B cell (primary cell): ENCODE measurements at regions not wholly inside any gene's neighbourhood (a gene's known extent, or its start where the extent isn't known, plus 50 kb on each side); places are given as distances from the start of the nearest gene placed in this dataset.

Experiments
- ATAC-seq: fragments of 200-7000 bp; cut with Tn5 transposase; one replicate; pipeline ENCODE4 v1.10.0; 2021; ENCODE audit warnings: low read depth, mild to moderate bottlenecking, moderate number of reproducible peaks, moderate library complexity
- CTCF ChIA-PET: fragments of 350-600 bp; sonication (Branson Sonifier 250); formaldehyde crosslinking; loops from one replicate; lab custom pipeline; 2021; ENCODE audit warnings: antibody characterized with exemption, inconsistent platforms; lab: Charles Lee
- POLR2A ChIA-PET: fragments of 350-600 bp; sonication (Branson Sonifier 250); formaldehyde crosslinking; loops from one replicate; lab custom pipeline; 2021; ENCODE audit warnings: antibody characterized with exemption; lab: Charles Lee
- DNase-seq: peaks from one replicate; pipeline ENCODE4 v3.0.0; 2013
- H2AFZ ChIP-seq: 2 replicates; pipeline ENCODE4 v1.6.1; 2012; ENCODE audit warnings: mild to moderate bottlenecking, low read depth, low read length; ENCODE audit not compliant: insufficient read depth, poor library complexity, severe bottlenecking
- H3K27ac ChIP-seq, 2 donors: 1 replicate in 1 of 2; 2 replicates in 1 of 2; pipeline ENCODE4 v1.5.1; 2012 to 2013; ENCODE audit warnings: low read length in 2 of 2, mild to moderate bottlenecking in 2 of 2, moderate library complexity in 1 of 2
- H3K27me3 ChIP-seq, 4 experiments: fragments of 200-600 bp in 1 of 4; sonication (generic) in 1 of 4; replicated peaks in 1 of 4; 1 replicate in 2 of 4; 2 replicates in 2 of 4; pipeline versions ENCODE4 v1.6.1 to v1.7.0; 2013 to 2016; ENCODE audit warnings: low read length in 3 of 4, mild to moderate bottlenecking in 2 of 4, mixed read lengths in 1 of 4, moderate library complexity in 1 of 4; ENCODE audit not compliant: insufficient read depth in 4 of 4, control insufficient read depth in 3 of 4; ENCODE audit errors: control extremely low read depth in 1 of 4
- H3K36me3 ChIP-seq, 2 experiments: replicated peaks in 1 of 2; 1 replicate in 1 of 2; 2 replicates in 1 of 2; pipeline versions ENCODE4 v1.6.1 to v1.7.1; 2013; ENCODE audit warnings: low read length in 1 of 2; ENCODE audit not compliant: insufficient read depth in 2 of 2, control insufficient read depth in 1 of 2; ENCODE audit errors: control extremely low read depth in 1 of 2, extremely low read depth in 1 of 2
- H3K4me1 ChIP-seq, 2 donors: fragments of 200-600 bp in 1 of 2; sonication (generic) in 1 of 2; 1 replicate in 1 of 2; 2 replicates in 1 of 2; pipeline versions ENCODE4 v1.5.1 to v1.6.1; 2013 to 2017; ENCODE audit warnings: low read length in 2 of 2; ENCODE audit not compliant: control insufficient read depth in 2 of 2, insufficient read depth in 2 of 2
- H3K4me2 ChIP-seq: replicated peaks from 2 replicates; pipeline ENCODE3; 2012; ENCODE audit warnings: mild to moderate bottlenecking, low read depth, low read length; ENCODE audit not compliant: poor library complexity, severe bottlenecking
- H3K4me3 ChIP-seq, 5 experiments: fragments of 200-600 bp in 1 of 5; sonication (generic) in 1 of 5; 1 replicate in 3 of 5; 2 replicates in 2 of 5; pipeline versions ENCODE4 v1.5.1 to v1.7.0; 2011 to 2016; ENCODE audit warnings: low read length in 4 of 5, mild to moderate bottlenecking in 4 of 5, low read depth in 2 of 5, control low read depth in 1 of 5, moderate library complexity in 1 of 5; ENCODE audit not compliant: insufficient read depth in 1 of 5; ENCODE audit errors: control extremely low read depth in 1 of 5, extremely low read depth in 1 of 5
- H3K79me2 ChIP-seq: fragments of 200-600 bp; sonication (generic); one replicate; pipeline ENCODE4 v1.6.0; 2016; ENCODE audit warnings: low read length; ENCODE audit not compliant: control insufficient read depth, insufficient read depth
- H3K9ac ChIP-seq: fragments of 200-600 bp; sonication (generic); 2 replicates; pipeline ENCODE4 v1.6.1; 2017; ENCODE audit warnings: mild to moderate bottlenecking, low read length, moderate library complexity
- H3K9me3 ChIP-seq, 3 donors: one replicate each; pipeline versions ENCODE4 v1.6.1 to v1.7.1; 2013; ENCODE audit warnings: low read length in 2 of 3; ENCODE audit not compliant: control insufficient read depth in 2 of 3, insufficient read depth in 1 of 3; ENCODE audit errors: control extremely low read depth in 1 of 3
- H4K20me1 ChIP-seq: 2 replicates; pipeline ENCODE4 v1.6.0; 2012; ENCODE audit warnings: mild to moderate bottlenecking, low read length; ENCODE audit not compliant: insufficient read depth, control insufficient read depth, poor library complexity, severe bottlenecking
- H3K27ac Mint-ChIP-seq: one replicate; pipeline ENCODE4 v1.8.0; 2021; ENCODE audit warnings: mixed read lengths
- H3K27me3 Mint-ChIP-seq: one replicate; pipeline ENCODE4 v1.8.0; 2021; ENCODE audit warnings: mixed read lengths
- H3K4me1 Mint-ChIP-seq: one replicate; pipeline ENCODE4 v1.8.0; 2021; ENCODE audit warnings: mixed read lengths
- H3K4me3 Mint-ChIP-seq: one replicate; pipeline ENCODE4 v1.8.0; 2021; ENCODE audit warnings: mixed read lengths
- H3K9me3 Mint-ChIP-seq: one replicate; pipeline ENCODE4 v1.8.0; 2022; ENCODE audit warnings: mixed read lengths; ENCODE audit not compliant: insufficient read depth
- EZH2 ChIP-seq: IDR thresholded peaks from 2 replicates; pipeline ENCODE4 v1.6.1; 2012; ENCODE audit warnings: borderline replicate concordance, low read depth, mild to moderate bottlenecking, moderate library complexity, low read length; ENCODE audit not compliant: insufficient read depth, poor library complexity, severe bottlenecking
- WGBS: methylation state at CpG from one replicate; pipeline ENCODE4 v1.1.5; 2013; ENCODE audit warnings: missing lambda C conversion rate; ENCODE audit not compliant: insufficient coverage; 5-methylcytosine and 5-hydroxymethylcytosine counted together
- intact Hi-C: fragments of 100-400 bp; cut with micrococcal nuclease; formaldehyde crosslinking; loops from one replicate; pipeline ENCODE4 v1.10.0; 2022
- TF ChIP-seq, protein P1 (sequence below): fragments of 200-600 bp; IDR thresholded peaks from one replicate; pipeline ENCODE4 v1.8.0; 2022; ENCODE audit warnings: antibody characterized with exemption, mild to moderate bottlenecking

DNA sequence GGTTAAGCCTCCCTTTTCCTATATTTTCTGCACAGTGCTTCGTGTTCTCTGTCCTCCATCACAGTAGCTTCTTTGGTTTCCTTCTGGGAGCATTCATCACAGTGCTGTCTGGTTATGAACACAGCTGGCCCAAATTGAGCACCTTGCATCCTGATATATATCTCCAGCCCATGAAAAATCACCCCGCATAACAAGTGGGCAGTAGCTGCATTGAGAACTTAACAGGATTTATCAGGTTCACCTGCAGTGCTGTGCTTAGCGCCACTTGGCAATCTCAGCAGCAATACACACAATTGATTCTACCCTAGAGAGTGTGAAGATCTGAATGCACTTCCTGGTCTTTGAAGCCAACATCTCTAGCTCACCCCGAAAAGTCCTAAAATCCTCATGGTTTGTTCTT lies 408.0 kb downstream of the RNF144A start:
- peaks cover 17% of the 10 kb centered on the region for H3K27me3 Mint-ChIP-seq
- H3K9me3 Mint-ChIP-seq: no peaks in the 10 kb centered on the region

DNA sequence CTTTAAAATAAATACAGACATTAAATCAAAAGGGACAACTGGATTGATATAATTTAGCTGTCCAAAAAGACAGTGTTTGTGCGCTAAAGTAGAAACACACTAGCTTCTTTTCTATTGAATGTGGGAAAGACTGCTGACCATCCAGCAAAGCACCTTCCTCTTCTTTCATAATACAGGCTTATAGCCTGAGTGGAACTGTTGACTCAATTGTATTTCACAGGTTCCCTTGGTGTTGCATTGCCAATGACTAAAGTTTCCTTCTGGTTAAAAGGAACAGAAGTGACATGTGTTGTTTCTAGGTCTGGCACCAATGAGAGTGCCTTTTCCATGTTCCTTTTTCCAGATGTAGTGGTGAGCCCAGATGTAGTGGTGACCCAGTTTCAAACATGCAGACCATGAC lies 412.3 kb downstream of the RNF144A start:
- DNase-seq (no peak), ATAC-seq (no peak)
- no peak overlapping the region for H3K4me2 ChIP-seq
- no peaks in the 10 kb centered on the region for H4K20me1 ChIP-seq
- POLR2A ChIA-PET: no interaction called here
- no peak for TF ChIP-seq EZH2
- TF ChIP-seq, protein P1, sequence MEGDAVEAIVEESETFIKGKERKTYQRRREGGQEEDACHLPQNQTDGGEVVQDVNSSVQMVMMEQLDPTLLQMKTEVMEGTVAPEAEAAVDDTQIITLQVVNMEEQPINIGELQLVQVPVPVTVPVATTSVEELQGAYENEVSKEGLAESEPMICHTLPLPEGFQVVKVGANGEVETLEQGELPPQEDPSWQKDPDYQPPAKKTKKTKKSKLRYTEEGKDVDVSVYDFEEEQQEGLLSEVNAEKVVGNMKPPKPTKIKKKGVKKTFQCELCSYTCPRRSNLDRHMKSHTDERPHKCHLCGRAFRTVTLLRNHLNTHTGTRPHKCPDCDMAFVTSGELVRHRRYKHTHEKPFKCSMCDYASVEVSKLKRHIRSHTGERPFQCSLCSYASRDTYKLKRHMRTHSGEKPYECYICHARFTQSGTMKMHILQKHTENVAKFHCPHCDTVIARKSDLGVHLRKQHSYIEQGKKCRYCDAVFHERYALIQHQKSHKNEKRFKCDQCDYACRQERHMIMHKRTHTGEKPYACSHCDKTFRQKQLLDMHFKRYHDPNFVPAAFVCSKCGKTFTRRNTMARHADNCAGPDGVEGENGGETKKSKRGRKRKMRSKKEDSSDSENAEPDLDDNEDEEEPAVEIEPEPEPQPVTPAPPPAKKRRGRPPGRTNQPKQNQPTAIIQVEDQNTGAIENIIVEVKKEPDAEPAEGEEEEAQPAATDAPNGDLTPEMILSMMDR: no peak
- no peaks in the 10 kb centered on the region for H3K36me3 ChIP-seq
- no peak overlapping the region for H3K4me3 ChIP-seq
- Mint-ChIP-seq H3K27me3 (peaks cover 11% of the 10 kb centered on the region), H3K9me3 (no peaks in the 10 kb centered on the region), H3K27ac (no peak overlapping the region), H3K4me3 (no peak overlapping the region), H3K4me1 (no peaks in the 10 kb centered on the region)
- no peak overlapping the region for H3K9ac ChIP-seq
- peaks cover 0 to 3% (median 0%) of the 10 kb centered on the region in 3 donors for H3K9me3 ChIP-seq
- intact Hi-C loops: no loop called here
- CTCF ChIA-PET: no interaction called here
- H2AFZ ChIP-seq: no peak overlapping the region
- no peaks in the 10 kb centered on the region for H3K27me3 ChIP-seq
- no CpG with 5 or more reads among the region's 1 CpG for WGBS
- H3K27ac ChIP-seq: no peak overlapping the region
- H3K79me2 ChIP-seq: no peaks in the 10 kb centered on the region
- H3K4me1 ChIP-seq: no peaks in the 10 kb centered on the region

More for the DNA sequence above, 408.0 kb downstream of the RNF144A start:
- Histone ChIP-seq H3K36me3 (no peaks in the 10 kb centered on the region), H3K79me2 (no peaks in the 10 kb centered on the region), H4K20me1 (no peaks in the 10 kb centered on the region), H3K4me1 (no peaks in the 10 kb centered on the region), H2AFZ (no peak overlapping the region), H3K9me3 (peaks cover 0 to 3% (median 0%) of the 10 kb centered on the region in 3 donors), H3K27ac (no peak overlapping the region), H3K4me2 (no peak overlapping the region), H3K9ac (no peak overlapping the region), H3K27me3 (peaks cover 0 to 3% (median 0%) of the 10 kb centered on the region in 4 experiments), H3K4me3 (no peak overlapping the region)
- intact Hi-C loops: no loop called here
- DNase-seq: no peak
- WGBS: 95% methylated on average over 3 of the region's 4 CpGs
- TF ChIP-seq EZH2: no peak
- TF ChIP-seq, protein P1: no peak
- ATAC-seq: no peak
- CTCF ChIA-PET: no interaction called here
- POLR2A ChIA-PET: no interaction called here
- H3K4me1 Mint-ChIP-seq: no peaks in the 10 kb centered on the region
- H3K4me3 Mint-ChIP-seq: no peak overlapping the region
- H3K27ac Mint-ChIP-seq: no peak overlapping the region
